Left lobe of liver (tissue), 2 donors: ENCODE measurements at regions not wholly inside any gene's neighbourhood (a gene's known extent, or its start where the extent isn't known, plus 50 kb on each side); places are given as distances from the start of the nearest gene placed in this dataset.

Source experiments
- ATAC-seq: fragments of 200-7000 bp; cut with Tn5 transposase; one replicate; pipeline ENCODE4 v1.9.1; 2020; ENCODE audit warnings: mild to moderate bottlenecking, moderate library complexity
- DNase-seq: peaks from one replicate; pipeline ENCODE4 v3.0.0-alpha.2; 2020; ENCODE audit warnings: low spot score
- donor health status: DM: no; HTN: no; CAD: no; lungs with moderate emphysema.
- donor health status: DM: no; HTN: yes; CAD: no.

GRCh38 chr2:220036431-220036830 lies 409.0 kb downstream of the SLC4A3 start:
- ATAC-seq (no peak), DNase-seq (no peak)

- no peak for ATAC-seq
- DNase-seq, result no peak
Measured at GRCh38 chr2:220040346-220040745, 412.9 kb downstream of the SLC4A3 start.

GRCh38 chr2:220041447-220041846 lies 414.0 kb downstream of the SLC4A3 start:
- ATAC-seq (no peak), DNase-seq (no peak)

- DNase-seq, result no peak
- no peak for ATAC-seq
Measured at GRCh38 chr2:220043155-220043989, 415.9 kb downstream of the SLC4A3 start.

GRCh38 chr2:220043990-220044335 lies 416.5 kb downstream of the SLC4A3 start:
- DNase-seq, result no peak
- no peak for ATAC-seq

- ATAC-seq (no peak), DNase-seq (no peak)
Measured at GRCh38 chr2:220044383-220044782, 417.0 kb downstream of the SLC4A3 start.

GRCh38 chr2:220046507-220046906 lies 419.1 kb downstream of the SLC4A3 start:
- DNase-seq, result no peak
- ATAC-seq, result no peak

GRCh38 chr2:220051716-220052115 lies 424.3 kb downstream of the SLC4A3 start:
- no peak for DNase-seq
- ATAC-seq, result no peak

- DNase-seq (no peak), ATAC-seq (no peak)
Measured at GRCh38 chr2:220053919-220054318, 426.5 kb downstream of the SLC4A3 start.

- ATAC-seq, result no peak
- no peak for DNase-seq
Measured at GRCh38 chr2:220057391-220057790, 430.0 kb downstream of the SLC4A3 start.

GRCh38 chr2:220057916-220058315 lies 430.5 kb downstream of the SLC4A3 start:
- DNase-seq, result no peak
- ATAC-seq, result no peak

GRCh38 chr2:220064111-220065030 lies 436.9 kb downstream of the SLC4A3 start:
- ATAC-seq (no peak), DNase-seq (no peak)

- ATAC-seq (no peak), DNase-seq (no peak)
Measured at GRCh38 chr2:220065581-220065980, 438.2 kb downstream of the SLC4A3 start.

GRCh38 chr2:220068846-220069245 lies 441.4 kb downstream of the SLC4A3 start:
- DNase-seq (no peak), ATAC-seq (no peak)

- ATAC-seq (no peak), DNase-seq (no peak)
Measured at GRCh38 chr2:220070349-220070748, 442.9 kb downstream of the SLC4A3 start.

GRCh38 chr2:220071696-220072095 lies 444.3 kb downstream of the SLC4A3 start:
- no peak for DNase-seq
- no peak for ATAC-seq

- DNase-seq (no peak), ATAC-seq (no peak)
Measured at GRCh38 chr2:220072669-220073220, 445.3 kb downstream of the SLC4A3 start.

- no peak for DNase-seq
- no peak for ATAC-seq
Measured at GRCh38 chr2:220075835-220076234, 448.4 kb downstream of the SLC4A3 start.

- DNase-seq (no peak), ATAC-seq (no peak)
Measured at GRCh38 chr2:220076734-220077133, 449.3 kb downstream of the SLC4A3 start.

- DNase-seq, result no peak
- ATAC-seq, result no peak
Measured at GRCh38 chr2:220077488-220077887, 450.1 kb downstream of the SLC4A3 start.

- ATAC-seq (no peak), DNase-seq (no peak)
Measured at GRCh38 chr2:220078439-220078838, 451.0 kb downstream of the SLC4A3 start.

GRCh38 chr2:220079595-220079994 lies 452.2 kb downstream of the SLC4A3 start:
- ATAC-seq (no peak), DNase-seq (no peak)
